G401.6 (cell line): ENCODE measurements at regions not wholly inside any gene's neighbourhood (a gene's known extent, or its start where the extent isn't known, plus 50 kb on each side); places are given as distances from the start of the nearest gene placed in this dataset.

Source experiments
- FAIRE-seq: peaks from 2 replicates; lab custom pipeline; 2012; peaks lifted over from hg19 to GRCh38; lab: Jason Lieb, UNC

DNA sequence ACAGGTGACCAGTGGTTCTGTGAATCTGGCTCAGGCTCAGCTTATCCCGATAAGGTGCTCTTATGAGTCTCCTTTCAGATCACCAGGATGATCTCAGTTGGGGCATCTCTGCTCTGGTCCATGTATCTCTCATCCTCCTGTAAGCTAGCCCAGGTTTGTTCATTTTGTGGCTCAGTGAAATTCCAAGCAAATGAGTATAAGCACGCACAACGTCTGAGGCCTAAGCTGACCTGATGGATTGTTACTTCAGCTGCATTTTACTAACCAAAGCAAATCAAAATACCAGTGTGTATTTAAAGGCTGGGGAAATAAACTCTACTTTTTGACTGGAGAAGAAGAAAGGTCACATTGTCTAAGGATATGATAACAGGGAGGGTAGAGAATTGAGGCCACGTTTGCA is 551.0 kb upstream of the BTBD3 start:
- FAIRE-seq = no peak

DNA sequence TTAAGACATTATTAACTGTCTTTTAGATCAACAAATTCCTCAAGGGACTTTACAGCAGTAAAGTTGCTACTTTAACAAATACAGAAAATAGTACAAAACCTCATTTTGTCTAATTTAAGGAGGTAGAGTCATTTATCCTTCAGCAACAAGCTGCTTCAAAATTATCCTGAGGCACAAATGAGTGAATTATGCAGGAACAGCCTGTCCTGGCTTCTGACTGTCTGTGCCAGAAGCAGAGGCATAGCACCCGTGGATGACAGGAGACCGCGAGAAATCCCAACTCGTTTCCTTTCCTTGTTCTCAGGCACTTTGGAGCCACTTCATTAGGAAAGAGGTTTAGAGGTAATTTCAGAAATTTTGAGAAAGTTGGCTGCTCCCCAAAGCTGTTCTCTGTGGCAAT is 549.2 kb upstream of the BTBD3 start:
- FAIRE-seq = no peak

GRCh38 chr20:11368965-11369711 is 548.6 kb upstream of the BTBD3 start:
- no peak for FAIRE-seq

DNA sequence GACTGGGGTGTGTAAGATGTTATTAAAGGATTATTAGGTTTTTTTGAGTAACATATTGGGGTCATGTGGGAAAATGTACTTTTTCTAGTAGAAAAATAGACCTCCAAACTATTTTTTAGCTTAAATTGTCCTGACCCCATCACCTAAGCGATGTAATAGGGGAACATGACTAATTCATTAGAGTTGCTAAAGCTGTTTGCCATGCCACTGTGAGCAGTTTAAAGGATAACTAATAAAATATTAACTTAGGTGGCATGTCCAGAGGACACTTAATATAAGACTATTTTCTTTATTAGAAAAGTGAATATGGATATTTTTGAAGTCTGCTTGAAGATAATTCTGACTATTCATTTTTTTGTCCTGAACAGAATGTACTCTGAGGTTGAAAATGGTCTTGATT is 545.9 kb upstream of the BTBD3 start:
- FAIRE-seq = no peak

GRCh38 chr20:11372876-11373790 is 544.6 kb upstream of the BTBD3 start:
- FAIRE-seq = no peak

DNA sequence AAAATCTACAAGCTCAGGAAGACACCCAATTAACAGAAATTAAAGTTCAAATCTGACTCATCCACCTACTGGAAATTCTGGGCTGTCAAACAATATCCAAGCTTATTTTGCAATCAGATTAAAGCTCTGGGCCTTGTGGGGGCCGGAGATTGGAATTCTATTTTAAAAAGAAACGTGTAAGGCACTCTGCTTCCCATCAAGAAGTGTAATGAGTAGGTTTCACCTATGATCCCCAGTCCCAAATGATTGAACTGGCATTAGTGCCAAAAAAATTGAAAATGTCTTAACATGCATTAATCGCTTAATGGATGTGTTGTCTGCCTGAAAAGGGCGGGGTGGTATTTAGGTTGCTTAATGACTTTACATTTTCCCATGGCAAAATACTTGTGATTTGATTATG is 542.4 kb upstream of the BTBD3 start:
- no peak for FAIRE-seq

GRCh38 chr20:11375966-11376365 is 541.7 kb upstream of the BTBD3 start:
- no peak for FAIRE-seq

GRCh38 chr20:11376420-11376819 is 541.3 kb upstream of the BTBD3 start:
- FAIRE-seq = no peak

- FAIRE-seq = no peak
Measured at GRCh38 chr20:11376998-11377397, 540.7 kb upstream of the BTBD3 start.

DNA sequence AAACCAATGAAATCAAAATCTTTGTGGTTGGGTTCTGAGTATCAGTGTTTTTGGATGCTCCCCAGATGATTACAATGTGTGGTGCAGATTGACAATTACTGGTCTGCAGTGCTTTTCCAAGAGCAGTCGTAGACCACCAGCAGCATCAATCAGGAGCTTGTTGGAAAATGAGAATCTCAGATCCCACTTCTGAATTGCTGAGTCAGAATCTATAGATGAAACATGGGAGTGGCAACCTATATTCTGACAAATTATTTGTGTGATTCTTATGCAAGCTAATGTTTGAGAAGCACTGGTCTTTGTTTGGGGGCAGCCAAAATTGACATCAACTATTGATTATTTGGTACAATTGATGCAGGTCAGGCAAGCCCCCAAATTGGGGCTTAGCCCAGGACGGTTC is 539.9 kb upstream of the BTBD3 start:
- FAIRE-seq = no peak

- FAIRE-seq = no peak
Measured at GRCh38 chr20:11378252-11378651, 539.4 kb upstream of the BTBD3 start.

GRCh38 chr20:11379257-11380011 is 538.3 kb upstream of the BTBD3 start:
- FAIRE-seq = no peak

- FAIRE-seq = no peak
Measured at GRCh38 chr20:11380283-11380682, 537.4 kb upstream of the BTBD3 start.

DNA sequence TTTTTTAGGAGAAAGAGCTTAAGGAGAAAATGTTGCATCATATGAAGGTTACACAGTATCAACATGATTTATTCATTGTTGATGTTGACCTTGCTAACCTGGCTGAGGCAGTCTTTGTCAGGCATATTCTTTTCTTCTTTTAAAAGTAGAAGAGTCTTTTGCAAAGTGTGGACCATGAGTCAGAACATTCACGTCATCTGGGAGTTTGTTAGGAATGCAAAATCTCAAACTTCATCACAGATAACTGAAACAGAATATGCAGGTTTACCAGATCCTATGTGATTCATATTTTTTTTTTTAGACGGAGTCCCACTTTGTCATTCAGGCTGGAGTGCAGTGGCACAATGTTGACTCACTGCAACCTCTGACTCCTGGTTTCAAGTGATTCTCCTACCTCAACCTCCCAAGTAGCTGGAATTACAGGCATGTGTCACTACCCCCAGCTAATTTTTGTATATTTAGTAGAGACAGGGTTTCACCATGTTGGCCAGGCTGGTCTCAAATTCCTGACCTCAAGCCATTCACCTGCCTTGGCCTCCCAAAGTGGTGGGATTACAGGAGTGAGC is 530.4 kb upstream of the BTBD3 start:
- FAIRE-seq = no peak

DNA sequence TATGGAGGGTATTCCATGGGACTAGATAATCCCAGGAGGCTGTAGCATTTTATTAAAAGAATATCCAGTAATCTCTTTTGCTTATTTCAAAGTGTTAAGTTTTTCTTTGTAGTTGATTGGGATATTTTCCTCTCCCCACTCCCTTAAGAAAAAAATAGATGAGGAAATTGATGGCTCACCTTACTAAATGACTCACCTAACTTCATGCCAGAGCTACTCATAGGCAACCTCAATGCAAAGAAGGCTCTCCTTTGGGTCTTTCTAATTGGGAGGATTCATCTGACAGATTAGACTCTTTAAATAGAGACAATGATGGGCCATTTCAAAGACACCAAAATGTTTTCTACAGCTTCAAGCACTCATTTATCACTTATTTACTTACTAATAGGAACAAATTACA is 528.5 kb upstream of the BTBD3 start:
- FAIRE-seq = no peak

- no peak for FAIRE-seq
Measured at GRCh38 chr20:11391591-11391990, 526.1 kb upstream of the BTBD3 start.

DNA sequence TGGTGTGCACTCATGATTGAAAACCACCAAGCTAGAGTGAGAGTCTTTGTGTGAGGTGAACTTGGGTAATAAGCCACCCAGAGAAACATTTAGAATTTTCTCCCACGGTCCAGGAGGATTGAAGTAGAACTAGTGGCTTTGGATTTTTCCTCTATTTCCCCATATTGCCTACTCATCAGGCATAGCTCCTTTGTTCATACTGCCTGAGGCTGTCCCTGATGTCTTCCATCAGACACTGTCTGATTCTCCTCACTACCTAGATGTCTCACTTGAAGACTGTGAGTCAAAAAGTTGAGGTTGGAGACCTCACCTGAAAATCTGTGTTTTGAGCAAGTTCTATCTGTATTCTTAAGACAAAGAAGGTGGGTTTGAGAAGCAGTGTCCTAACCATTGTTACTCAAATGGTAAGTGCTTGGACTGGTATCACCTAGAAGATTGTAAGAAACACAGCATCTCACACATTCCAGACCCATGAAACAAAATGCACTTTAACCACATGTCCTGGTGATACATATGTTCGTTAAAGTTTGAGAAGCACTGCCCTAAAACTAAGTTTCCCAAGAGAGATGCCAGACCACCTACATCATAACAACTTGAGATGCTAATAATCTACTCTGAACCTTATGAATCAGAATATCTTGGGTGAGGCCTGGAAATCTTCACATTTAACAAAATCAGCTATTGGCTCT is 523.4 kb upstream of the BTBD3 start:
- FAIRE-seq = no peak

- FAIRE-seq = no peak
Measured at GRCh38 chr20:11395581-11395980, 522.1 kb upstream of the BTBD3 start.

GRCh38 chr20:11401988-11402387 is 515.7 kb upstream of the BTBD3 start:
- FAIRE-seq = no peak

GRCh38 chr20:11403711-11404110 is 514.0 kb upstream of the BTBD3 start:
- no peak for FAIRE-seq

GRCh38 chr20:11406877-11407276 is 510.8 kb upstream of the BTBD3 start:
- no peak for FAIRE-seq

- no peak for FAIRE-seq
Measured at GRCh38 chr20:11409561-11409960, 508.1 kb upstream of the BTBD3 start.
